ENCODE measurements at regions not wholly inside any gene's neighbourhood (a gene's known extent, or its start where the extent isn't known, plus 50 kb on each side); places are given as distances from the start of the nearest gene placed in this dataset.

DNA sequence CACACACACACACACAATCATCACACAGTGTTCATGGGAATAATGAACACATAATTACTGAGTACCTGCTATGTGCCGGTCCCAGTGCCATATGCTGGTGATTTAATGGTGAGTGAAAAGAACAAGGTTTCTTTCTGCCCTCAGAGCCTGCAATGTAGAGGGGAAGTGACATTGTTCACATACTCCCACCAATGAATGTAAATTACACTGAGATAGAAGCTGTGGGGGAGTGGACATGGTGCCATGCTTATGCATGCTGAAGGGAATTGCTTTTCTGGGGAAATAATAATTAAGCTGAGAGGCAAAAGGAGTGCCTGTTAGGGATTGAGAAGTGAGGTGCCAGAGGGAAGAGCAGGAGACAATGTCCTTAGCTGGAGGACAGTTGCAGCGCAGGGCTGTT, 175.1 kb downstream of the MFSD1 start:
- Histone ChIP-seq H3K4me2 (ENCODE audit: low read length) (no peak overlapping the region), H3K9ac (no peak overlapping the region), H3K4me1 (no peaks in the 10 kb centered on the region), H2AFZ (no peak overlapping the region), H3K79me2 (no peaks in the 10 kb centered on the region), H3K27ac (no peak overlapping the region), H3K4me3 (ENCODE audit: low read depth, low read length) (no peak overlapping the region), H3K27me3 (ENCODE audit: control insufficient read depth, insufficient read depth, low read length) (no peaks in the 10 kb centered on the region), H3K9me3 (ENCODE audit: control insufficient read depth, low read length) (no peaks in the 10 kb centered on the region), H3K36me3 (ENCODE audit: control insufficient read depth, insufficient read depth, low read length) (no peaks in the 10 kb centered on the region)
- TF ChIP-seq, protein P1, sequence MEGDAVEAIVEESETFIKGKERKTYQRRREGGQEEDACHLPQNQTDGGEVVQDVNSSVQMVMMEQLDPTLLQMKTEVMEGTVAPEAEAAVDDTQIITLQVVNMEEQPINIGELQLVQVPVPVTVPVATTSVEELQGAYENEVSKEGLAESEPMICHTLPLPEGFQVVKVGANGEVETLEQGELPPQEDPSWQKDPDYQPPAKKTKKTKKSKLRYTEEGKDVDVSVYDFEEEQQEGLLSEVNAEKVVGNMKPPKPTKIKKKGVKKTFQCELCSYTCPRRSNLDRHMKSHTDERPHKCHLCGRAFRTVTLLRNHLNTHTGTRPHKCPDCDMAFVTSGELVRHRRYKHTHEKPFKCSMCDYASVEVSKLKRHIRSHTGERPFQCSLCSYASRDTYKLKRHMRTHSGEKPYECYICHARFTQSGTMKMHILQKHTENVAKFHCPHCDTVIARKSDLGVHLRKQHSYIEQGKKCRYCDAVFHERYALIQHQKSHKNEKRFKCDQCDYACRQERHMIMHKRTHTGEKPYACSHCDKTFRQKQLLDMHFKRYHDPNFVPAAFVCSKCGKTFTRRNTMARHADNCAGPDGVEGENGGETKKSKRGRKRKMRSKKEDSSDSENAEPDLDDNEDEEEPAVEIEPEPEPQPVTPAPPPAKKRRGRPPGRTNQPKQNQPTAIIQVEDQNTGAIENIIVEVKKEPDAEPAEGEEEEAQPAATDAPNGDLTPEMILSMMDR (IDR thresholded peaks at IDR 0.05) = no peak

DNA sequence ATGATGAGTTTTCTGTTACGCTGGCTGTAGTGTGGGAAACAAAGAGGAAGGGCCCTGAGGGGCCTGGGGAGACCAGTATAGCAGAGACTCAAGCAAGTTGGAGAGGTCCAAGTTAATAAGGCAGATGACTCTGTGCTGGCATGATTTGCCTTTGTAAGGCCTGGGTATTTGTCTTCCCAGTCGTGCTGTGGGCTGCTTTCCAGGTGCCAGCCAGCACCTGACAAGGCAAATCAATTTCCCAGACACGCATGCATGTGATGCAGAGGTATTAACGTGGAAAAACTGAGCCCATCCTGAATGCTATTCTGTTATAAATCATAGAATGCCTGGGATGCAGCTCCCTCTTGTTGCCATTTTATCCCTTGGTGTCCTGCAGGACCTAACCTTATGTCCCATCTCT, 175.6 kb downstream of the MFSD1 start:
- TF ChIP-seq, protein P1 (IDR thresholded peaks at IDR 0.05) = no peak

DNA sequence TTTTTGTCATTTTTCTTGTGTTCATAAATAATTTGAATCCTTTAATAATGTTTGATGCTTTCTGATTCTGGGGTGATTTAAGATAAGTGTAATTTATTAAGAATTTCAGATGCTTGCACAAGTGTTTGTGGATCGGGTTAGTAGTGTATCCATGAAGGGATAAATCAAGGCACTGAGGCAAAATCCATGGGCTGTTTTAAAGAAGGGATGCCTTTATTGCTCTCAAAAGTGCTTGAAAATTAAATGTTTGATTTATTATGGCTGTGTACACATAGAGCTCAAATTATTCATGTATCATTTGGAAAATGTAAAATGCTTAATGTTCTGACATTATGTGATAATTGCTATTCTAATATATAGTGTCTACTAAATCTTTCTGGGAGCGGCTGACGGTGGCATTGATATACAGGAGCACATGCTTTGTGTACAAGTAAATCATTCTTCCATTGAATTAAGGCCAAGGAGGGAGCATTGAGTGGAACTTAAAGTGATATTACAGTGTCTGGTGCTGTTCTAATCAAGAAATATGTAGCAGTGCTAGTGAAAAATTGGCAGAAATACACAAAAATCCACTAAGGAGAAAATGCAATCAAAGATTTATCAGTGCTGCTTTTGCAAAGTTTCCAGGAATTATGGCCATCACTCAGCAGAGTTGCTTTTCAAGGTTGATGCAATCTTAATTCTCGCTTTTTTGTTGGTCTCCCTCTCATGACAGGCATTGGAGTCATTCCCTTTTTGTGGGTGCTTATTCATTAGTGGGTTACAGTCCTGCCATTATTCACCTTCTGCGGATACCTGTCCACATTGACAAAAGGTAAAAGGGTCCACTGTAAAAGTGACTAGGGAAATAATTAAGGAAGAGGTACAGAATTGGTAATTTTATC, 181.6 kb downstream of the MFSD1 start:
- Histone ChIP-seq H3K27me3 (ENCODE audit: control insufficient read depth, insufficient read depth, low read length) (no peaks in the 10 kb centered on the region), H3K9ac (no peak overlapping the region), H3K9me3 (ENCODE audit: control insufficient read depth, low read length) (no peaks in the 10 kb centered on the region), H3K27ac (no peak overlapping the region), H3K4me3 (ENCODE audit: low read depth, low read length) (no peak overlapping the region), H2AFZ (no peak overlapping the region), H3K4me1 (no peaks in the 10 kb centered on the region), H3K79me2 (no peaks in the 10 kb centered on the region), H3K36me3 (ENCODE audit: control insufficient read depth, insufficient read depth, low read length) (no peaks in the 10 kb centered on the region), H3K4me2 (ENCODE audit: low read length) (no peak overlapping the region)
- TF ChIP-seq, protein P1 (IDR thresholded peaks at IDR 0.05) = no peak

More for the DNA sequence above, 175.6 kb downstream of the MFSD1 start:
- Histone ChIP-seq H3K79me2 (no peaks in the 10 kb centered on the region), H3K36me3 (ENCODE audit: control insufficient read depth, insufficient read depth, low read length) (no peaks in the 10 kb centered on the region), H3K4me3 (ENCODE audit: low read depth, low read length) (no peak overlapping the region), H3K4me1 (no peaks in the 10 kb centered on the region), H3K27ac (no peak overlapping the region), H3K9me3 (ENCODE audit: control insufficient read depth, low read length) (no peaks in the 10 kb centered on the region), H3K4me2 (ENCODE audit: low read length) (no peak overlapping the region), H3K27me3 (ENCODE audit: control insufficient read depth, insufficient read depth, low read length) (no peaks in the 10 kb centered on the region), H2AFZ (no peak overlapping the region), H3K9ac (no peak overlapping the region)

DNA sequence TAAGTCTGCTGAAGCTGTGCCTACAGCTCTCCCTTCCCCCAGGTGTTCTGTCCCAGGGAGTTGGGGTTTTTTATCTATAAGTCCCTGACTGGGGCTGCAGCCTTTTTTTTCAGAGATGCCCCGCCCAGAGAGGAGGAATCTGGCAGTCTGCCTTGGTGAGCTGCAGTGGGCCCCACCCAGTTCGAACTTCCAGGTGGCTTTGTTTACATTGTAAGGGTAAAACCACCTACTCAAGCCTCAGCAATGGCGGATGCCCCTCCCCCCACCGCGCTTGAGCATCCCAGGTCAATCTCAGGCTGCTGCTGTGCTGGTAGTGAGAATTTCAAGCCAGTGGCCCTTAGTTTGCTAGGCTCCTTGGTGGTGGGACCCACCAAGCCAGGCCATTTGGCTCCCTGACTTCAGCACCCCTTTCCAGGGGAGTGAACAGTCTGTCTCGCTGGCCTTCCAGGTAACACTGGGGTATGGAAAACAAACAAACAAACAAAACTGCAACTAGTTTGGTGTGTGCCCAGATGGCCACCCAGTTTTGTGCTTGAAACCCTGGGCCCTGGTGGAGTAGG, 189.4 kb downstream of the MFSD1 start:
- H3K9ac ChIP-seq = no peak overlapping the region
- H3K9me3 ChIP-seq (ENCODE audit: control insufficient read depth, low read length) = no peaks in the 10 kb centered on the region
- H3K36me3 ChIP-seq (ENCODE audit: control insufficient read depth, insufficient read depth, low read length) = no peaks in the 10 kb centered on the region
- no peak overlapping the region for H2AFZ ChIP-seq
- H3K27me3 ChIP-seq (ENCODE audit: control insufficient read depth, insufficient read depth, low read length) = no peaks in the 10 kb centered on the region
- no peaks in the 10 kb centered on the region for H3K4me1 ChIP-seq
- H3K4me3 ChIP-seq (ENCODE audit: low read depth, low read length) = no peak overlapping the region
- TF ChIP-seq, protein P1 (IDR thresholded peaks at IDR 0.05) = no peak
- no peaks in the 10 kb centered on the region for H3K79me2 ChIP-seq
- H3K27ac ChIP-seq = no peak overlapping the region
- no peak overlapping the region for H3K4me2 ChIP-seq (ENCODE audit: low read length)

Data from parathyroid adenoma (tissue), 2 donors.